ENCODE measurements at regions not wholly inside any gene's neighbourhood (a gene's known extent, or its start where the extent isn't known, plus 50 kb on each side); places are given as distances from the start of the nearest gene placed in this dataset.

- TF ChIP-seq CTCF (IDR thresholded peaks at IDR 0.05) (no peak), POLR2A (IDR thresholded peaks at IDR 0.05) (no peak), POLR2AphosphoS5 (IDR thresholded peaks at IDR 0.05) (no peak)
These were observed 231.3 kb downstream of the SHOX start for GRCh38 chrX:861921-862320.

Measured in breast epithelium (tissue), 3 donors.